Fibroblast of peridontal ligament (primary cell): ENCODE measurements at regions not wholly inside any gene's neighbourhood (a gene's known extent, or its start where the extent isn't known, plus 50 kb on each side); places are given as distances from the start of the nearest gene placed in this dataset.
A peak's percentile ranks its signal among the peaks of the same experiment; 100 is the strongest.

Source experiments
- DNase-seq: peaks from one replicate; pipeline ENCODE4 v3.0.0-alpha.2; 2010; ENCODE audit errors: extremely low read depth

DNA sequence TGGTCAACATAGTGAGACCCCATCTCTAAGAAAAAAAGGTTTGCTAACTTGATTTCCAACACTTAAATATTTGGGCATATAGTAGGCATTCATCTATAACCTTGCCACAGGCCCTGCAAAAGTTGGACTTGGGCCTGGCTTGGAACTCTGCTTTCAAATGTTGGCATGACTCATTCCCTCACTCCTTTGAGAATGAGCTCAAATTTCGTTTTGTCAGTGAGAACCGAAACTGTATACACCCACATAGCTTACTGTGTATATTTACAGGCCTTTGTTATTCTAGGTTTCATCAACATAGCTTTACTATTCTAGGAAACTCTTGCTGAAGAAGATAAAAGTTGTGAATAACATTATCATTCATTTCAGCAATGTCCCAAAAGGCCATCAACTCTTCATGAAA lies 88.7 kb upstream of the ELOVL6 start:
- peak; percentile 93 for DNase-seq

DNA sequence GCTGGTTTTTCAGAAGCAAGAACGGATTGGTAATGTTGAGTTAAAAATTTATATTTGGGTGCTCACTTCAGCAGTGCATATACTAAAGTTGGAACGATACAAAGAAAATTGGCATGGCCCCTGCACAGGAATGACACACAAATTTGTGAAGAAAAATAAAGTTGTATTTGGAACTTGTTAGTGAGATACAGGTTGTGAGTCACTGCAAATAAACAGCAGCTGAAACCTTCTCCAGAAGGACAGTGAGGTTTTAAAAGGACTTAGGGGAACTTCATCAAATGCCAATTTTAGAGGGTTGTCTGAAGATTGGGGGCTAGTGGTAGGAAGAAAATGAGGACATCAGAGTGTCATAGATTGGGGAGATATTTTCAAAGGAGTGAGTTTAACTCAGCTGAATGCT lies 79.7 kb upstream of the ELOVL6 start:
- no peak for DNase-seq

DNA sequence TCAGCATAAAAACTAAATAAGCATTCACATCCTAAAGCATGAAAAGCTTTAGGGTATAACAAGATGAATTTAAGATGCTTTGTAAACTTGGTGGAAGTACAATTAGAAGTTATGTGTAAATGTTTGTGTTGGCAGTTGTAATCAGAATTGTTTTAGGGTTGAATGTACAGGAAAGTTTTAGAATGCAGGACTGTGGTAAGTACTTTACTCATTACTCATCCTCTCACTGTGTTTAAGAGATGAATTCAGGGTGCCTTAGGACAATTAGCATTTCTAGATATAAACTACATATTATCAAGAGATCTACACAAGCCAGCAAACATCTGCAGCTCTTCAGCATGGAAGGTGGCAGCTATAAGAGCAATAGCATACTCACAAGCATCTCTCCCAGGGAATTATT lies 77.5 kb upstream of the ELOVL6 start:
- peak; percentile 65 for DNase-seq

DNA sequence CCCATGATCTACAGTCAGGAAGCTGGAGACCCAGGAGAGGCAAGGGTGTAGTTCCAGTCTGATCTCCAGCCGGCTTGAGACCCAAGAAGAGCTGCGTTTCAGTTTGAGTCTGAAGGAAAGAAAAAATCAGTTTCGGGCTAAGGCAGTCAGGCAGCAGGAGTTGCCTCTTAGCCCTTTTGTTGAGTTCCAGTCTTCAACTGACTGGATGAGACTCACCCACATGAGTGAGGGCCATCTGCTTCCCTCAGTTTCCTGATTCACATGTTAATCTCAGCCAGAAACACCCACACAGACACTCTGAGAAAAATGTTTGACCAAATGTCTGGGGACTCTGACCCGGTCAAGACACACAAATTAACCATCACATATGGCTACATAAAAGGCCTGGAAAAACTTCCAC lies 73.6 kb upstream of the ELOVL6 start:
- DNase-seq: no peak

DNA sequence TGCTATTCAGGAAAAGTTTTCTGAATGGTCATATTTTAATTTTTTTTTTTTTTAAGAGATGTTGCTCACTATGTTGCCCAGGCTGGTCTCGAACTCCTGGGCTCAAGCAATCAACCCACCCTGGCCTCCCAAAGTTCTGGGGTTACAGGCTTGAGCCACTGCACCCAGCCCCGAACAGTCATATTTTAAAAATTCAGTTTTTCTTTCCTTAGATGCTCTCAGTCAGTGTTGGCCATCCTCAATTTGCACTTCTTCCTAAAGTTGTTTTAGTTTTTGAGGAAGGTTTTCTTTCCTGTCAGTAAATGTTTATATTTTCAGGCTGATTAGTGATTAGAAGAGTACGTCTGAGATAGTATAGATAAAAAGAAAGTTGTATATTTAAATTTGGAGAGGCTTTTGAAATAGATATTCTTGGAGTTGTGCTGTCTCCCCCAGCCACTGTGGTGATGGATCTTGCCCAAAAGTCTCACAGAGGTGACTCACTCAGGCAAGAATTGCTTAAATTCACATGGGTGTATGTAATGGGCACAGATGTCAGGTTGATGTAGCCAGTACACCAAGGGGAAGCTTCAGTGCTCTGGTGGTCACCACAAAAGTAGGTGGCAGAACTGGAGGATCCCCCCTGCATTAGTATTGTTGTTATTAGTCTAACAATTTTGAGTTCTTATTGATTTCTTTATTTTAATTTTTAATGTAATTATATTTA lies 72.2 kb upstream of the ELOVL6 start:
- peak; percentile 85 for DNase-seq

DNA sequence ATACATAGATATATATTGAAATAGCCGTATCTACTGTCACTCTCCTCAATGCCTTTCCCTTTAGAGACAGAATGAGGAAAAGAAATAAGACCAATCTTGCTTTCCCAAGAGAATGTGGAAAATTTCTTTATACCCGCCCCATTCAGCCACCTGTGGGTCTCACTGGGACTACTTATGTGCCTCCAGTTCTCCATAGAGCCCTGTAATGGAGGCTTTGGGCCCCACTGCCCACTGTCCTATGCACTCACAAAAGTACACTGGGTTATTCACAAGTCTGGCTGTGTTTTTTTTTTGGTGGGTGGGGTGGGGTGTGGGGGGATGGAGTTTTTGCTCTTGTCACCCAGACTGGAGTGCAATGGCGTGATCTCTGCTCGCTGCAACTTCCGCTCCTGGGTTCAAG lies 70.4 kb upstream of the ELOVL6 start:
- no peak for DNase-seq

DNA sequence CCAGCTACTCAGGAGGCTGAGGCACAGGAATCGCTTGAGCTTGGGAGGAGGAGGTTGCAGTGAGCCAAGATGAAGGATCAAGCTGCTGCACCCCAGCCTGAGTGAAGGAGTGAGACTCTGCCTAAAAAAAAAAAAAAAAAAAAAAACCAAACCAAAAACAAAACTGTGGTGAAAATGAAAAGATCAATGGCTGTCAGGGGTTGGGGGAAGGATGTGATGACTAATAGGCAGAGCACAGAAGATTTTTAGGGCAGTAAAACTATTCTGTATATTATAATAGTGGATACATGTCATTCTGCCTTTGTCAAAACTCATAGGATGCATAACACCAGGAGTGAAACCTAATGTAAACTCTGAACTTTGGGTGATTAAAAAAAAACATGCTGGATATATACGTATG lies 69.9 kb upstream of the ELOVL6 start:
- DNase-seq: no peak

DNA sequence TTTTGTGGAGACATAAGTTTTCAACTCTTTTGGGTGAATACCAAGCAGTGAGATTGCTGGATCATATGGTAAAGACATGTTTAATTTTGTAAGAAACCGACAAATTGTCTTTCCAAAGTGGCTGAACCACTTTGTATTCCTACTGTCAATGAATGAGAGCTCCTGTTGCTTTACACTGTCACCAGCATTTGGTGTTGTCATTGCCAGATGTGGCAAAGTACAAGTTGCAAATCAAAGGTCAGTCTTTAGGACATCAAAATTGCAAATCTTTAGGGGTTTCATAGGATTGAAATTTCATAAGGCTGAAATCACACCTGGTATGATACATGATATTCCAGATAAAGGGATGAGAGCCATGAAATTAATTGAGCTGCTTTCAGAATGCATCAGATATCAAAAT lies 67.7 kb upstream of the ELOVL6 start:
- DNase-seq: no peak

DNA sequence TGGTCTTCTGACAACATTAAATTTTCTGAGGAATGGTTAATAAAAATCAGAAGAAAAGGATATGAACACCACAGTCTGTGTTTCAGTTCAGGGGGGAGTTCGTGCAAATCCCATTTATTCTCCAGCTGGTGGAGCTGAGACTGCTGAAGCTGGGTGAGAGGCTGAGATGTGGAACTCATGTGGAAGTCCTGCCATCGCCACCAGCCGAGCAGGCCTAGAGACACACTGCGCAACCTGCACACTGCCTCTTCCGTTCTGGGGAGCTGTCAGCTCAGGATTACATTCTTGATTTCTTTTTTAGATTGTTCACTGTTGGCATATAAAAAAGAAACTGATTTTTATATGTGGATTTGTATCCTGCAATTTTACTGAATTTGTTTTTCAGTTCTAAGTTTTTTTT lies 66.6 kb upstream of the ELOVL6 start:
- no peak for DNase-seq

DNA sequence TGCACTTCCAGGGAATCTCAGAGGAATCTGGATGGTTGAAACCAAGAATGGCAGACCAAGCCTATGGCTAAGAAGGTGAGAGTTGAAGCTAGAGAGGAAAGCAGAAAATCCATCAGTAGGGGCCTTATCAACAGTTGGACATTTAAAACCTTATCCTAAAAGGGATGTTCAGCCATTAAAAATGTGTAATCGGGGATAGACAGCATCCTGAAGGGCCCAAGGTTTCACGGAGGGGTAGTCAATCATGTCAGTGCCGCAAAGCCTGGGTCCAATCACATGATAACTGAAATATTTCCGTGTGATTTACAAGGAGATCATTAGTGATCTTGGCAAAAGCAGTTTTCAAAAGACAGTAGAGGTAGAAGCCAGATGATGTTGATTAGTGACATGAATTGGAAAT lies 61.9 kb upstream of the ELOVL6 start:
- no peak for DNase-seq

DNA sequence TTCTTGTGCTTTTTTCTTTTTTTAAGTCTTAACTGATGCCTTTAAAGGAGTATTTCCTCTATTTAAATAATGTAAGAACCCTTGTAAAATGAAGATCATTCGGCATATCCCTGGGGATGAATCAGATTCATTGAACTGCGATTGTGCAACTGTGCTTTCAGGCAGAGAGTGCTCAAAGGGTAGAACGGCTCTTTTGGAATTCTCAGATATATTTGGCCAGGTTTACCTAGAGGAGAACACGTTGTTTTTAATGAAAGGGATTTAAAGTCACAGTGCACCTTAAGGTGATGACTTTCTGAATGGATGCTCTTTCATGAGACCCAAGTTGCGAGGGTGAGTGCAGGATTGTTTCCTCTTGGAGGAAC lies 51.6 kb upstream of the ELOVL6 start:
- DNase-seq: no peak

DNA sequence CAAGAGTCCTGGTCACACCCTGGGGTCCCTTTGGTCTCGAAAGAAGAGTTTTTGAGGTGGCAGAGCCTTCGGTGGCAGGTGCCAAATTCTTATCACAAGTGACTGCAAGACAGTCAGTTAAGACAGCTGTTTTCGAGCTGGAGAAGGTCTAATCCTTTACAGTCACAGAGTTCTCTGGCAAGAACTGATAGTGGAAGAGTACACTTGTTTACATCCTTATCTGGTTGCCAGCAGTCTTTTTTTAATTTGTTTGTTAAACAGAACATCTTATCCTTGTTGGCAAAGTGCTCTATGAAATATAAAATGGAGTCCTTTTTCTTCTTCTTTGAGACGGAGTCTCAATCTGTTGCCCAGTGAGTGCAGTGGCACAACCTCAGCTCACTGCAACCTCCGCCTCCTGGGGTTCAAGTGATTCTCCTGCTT lies 50.4 kb upstream of the ELOVL6 start:
- no peak for DNase-seq
